Lung (tissue), 11 donors: ENCODE measurements at regions not wholly inside any gene's neighbourhood (a gene's known extent, or its start where the extent isn't known, plus 50 kb on each side); places are given as distances from the start of the nearest gene placed in this dataset.

Source experiments
- ATAC-seq: fragments of 200-7000 bp; cut with Tn5 transposase; one replicate; pipeline ENCODE4 v1.9.1; 2020; ENCODE audit warnings: moderate number of reproducible peaks; ENCODE audit not compliant: insufficient read depth, low FRiP score
- DNase-seq, 3 donors: peaks; one replicate each; pipeline ENCODE4 v3.0.0-alpha.2; 2013 to 2017
- H3K27ac ChIP-seq, 2 donors: one replicate each; pipeline ENCODE4 v1.5.1; 2013; ENCODE audit warnings: mild to moderate bottlenecking in 2 of 2, moderate library complexity in 2 of 2, control low read depth in 1 of 2, inconsistent platforms in 1 of 2, low read depth in 1 of 2, low read length in 1 of 2
- H3K27me3 ChIP-seq, 3 donors: one replicate each; pipeline ENCODE4 v1.5.1; 2013; ENCODE audit warnings: low read length in 2 of 3; ENCODE audit not compliant: control insufficient read depth in 3 of 3, insufficient read depth in 3 of 3
- H3K36me3 ChIP-seq, 4 donors: one replicate each; pipeline ENCODE4 v1.5.1; 2013; ENCODE audit warnings: low read length in 4 of 4, mild to moderate bottlenecking in 1 of 4, moderate library complexity in 1 of 4; ENCODE audit not compliant: control insufficient read depth in 4 of 4, insufficient read depth in 4 of 4
- H3K4me1 ChIP-seq, 5 donors: one replicate each; pipeline ENCODE4 v1.5.1; 2013; ENCODE audit warnings: low read length in 5 of 5, mild to moderate bottlenecking in 2 of 5, moderate library complexity in 1 of 5; ENCODE audit not compliant: control insufficient read depth in 5 of 5, insufficient read depth in 5 of 5
- H3K4me3 ChIP-seq: one replicate; pipeline ENCODE4 v1.5.1; 2013; ENCODE audit warnings: mild to moderate bottlenecking, control low read depth, moderate library complexity
- H3K9ac ChIP-seq, 2 donors: one replicate each; pipeline ENCODE4 v1.5.1; 2013; ENCODE audit warnings: low read length in 2 of 2, control low read depth in 1 of 2; ENCODE audit not compliant: insufficient read depth in 1 of 2
- H3K9me3 ChIP-seq, 4 donors: one replicate each; pipeline ENCODE4 v1.5.1; 2013; ENCODE audit warnings: low read length in 3 of 4, mild to moderate bottlenecking in 1 of 4, moderate library complexity in 1 of 4; ENCODE audit not compliant: control insufficient read depth in 4 of 4, insufficient read depth in 3 of 4
- WGBS, 2 donors: extraction: QIAGEN DNeasy Blood & Tissue Kit; methylation state at CpG; one replicate each; pipeline ENCODE4 v1.1.7; 2013; 5-methylcytosine and 5-hydroxymethylcytosine counted together
- TF ChIP-seq, protein P1 (sequence below): IDR thresholded peaks from 2 replicates; pipeline ENCODE4 v1.5.1; 2012; ENCODE audit warnings: mild to moderate bottlenecking; ENCODE audit errors: control extremely low read depth, extremely low read depth
- donor health status: control.
- donor health status: control.
- donor health status: Bipolar disorder and iron deficiency.
- donor health status: healthy.
- donor health status: DM: yes; HTN: yes; CAD: no.

- ATAC-seq (no peak), DNase-seq (no peak)
- Histone ChIP-seq H3K4me3 (no peak overlapping the region), H3K27ac (no peak overlapping the region), H3K27me3 (no peaks in the 10 kb centered on the region), H3K9me3 (no peaks in the 10 kb centered on the region), H3K9ac (no peak overlapping the region), H3K4me1 (no peaks in the 10 kb centered on the region), H3K36me3 (no peaks in the 10 kb centered on the region)
- TF ChIP-seq, protein P1, sequence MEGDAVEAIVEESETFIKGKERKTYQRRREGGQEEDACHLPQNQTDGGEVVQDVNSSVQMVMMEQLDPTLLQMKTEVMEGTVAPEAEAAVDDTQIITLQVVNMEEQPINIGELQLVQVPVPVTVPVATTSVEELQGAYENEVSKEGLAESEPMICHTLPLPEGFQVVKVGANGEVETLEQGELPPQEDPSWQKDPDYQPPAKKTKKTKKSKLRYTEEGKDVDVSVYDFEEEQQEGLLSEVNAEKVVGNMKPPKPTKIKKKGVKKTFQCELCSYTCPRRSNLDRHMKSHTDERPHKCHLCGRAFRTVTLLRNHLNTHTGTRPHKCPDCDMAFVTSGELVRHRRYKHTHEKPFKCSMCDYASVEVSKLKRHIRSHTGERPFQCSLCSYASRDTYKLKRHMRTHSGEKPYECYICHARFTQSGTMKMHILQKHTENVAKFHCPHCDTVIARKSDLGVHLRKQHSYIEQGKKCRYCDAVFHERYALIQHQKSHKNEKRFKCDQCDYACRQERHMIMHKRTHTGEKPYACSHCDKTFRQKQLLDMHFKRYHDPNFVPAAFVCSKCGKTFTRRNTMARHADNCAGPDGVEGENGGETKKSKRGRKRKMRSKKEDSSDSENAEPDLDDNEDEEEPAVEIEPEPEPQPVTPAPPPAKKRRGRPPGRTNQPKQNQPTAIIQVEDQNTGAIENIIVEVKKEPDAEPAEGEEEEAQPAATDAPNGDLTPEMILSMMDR: no peak
- WGBS, 2 donors: 81 to 85% methylated on average over 2 of the region's 2 CpGs
Measured at GRCh38 chr14:78016532-78016931, 153.6 kb upstream of the NRXN3 start.

- ATAC-seq (no peak), DNase-seq (no peak)
- Histone ChIP-seq H3K4me1 (no peaks in the 10 kb centered on the region), H3K4me3 (no peak overlapping the region), H3K9me3 (no peaks in the 10 kb centered on the region), H3K27me3 (no peaks in the 10 kb centered on the region), H3K9ac (no peak overlapping the region), H3K36me3 (no peaks in the 10 kb centered on the region), H3K27ac (no peak overlapping the region)
- TF ChIP-seq, protein P1: no peak
- 42 to 66% methylated on average over 2 of the region's 2 CpGs for WGBS, 2 donors
Measured at GRCh38 chr14:78018283-78018682, 151.9 kb upstream of the NRXN3 start.

- TF ChIP-seq, protein P1: peak; percentile 33
- H3K9me3 ChIP-seq: no peaks in the 10 kb centered on the region
- no peak overlapping the region for H3K9ac ChIP-seq
- H3K4me3 ChIP-seq: no peak overlapping the region
- no peaks in the 10 kb centered on the region for H3K36me3 ChIP-seq
- no peaks in the 10 kb centered on the region for H3K4me1 ChIP-seq
- DNase-seq (peak; percentile 25 to 39 (median 38)), ATAC-seq (peak; percentile 19)
- H3K27me3 ChIP-seq: no peaks in the 10 kb centered on the region
- no peak overlapping the region for H3K27ac ChIP-seq
- 42 to 47% methylated on average over 5 of the region's 5 CpGs for WGBS, 2 donors
Measured at GRCh38 chr14:78022059-78022458, 148.1 kb upstream of the NRXN3 start.

DNA sequence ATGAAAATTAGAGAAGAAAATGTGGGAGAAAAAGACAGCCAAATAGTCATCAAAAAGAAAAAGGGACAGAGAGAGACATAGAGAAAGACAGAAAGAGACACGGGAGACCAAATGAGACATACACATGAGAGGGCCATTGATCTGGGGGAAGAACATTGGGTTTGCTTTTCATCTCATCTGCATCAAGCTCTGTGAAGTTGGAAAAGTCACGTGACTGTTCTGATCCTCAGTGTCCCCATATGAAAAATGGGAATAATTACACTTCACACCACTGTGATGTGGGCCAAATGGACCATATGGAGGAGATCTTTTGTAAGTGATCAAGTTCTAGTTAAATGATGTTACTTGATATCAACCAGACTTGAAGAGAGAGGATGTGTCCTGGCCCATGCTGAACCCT lies 147.1 kb upstream of the NRXN3 start:
- 86 to 94% methylated on average over 2 of the region's 2 CpGs for WGBS, 2 donors
- ATAC-seq: no peak
- TF ChIP-seq, protein P1: no peak

More for the DNA sequence above, 147.1 kb upstream of the NRXN3 start:
- Histone ChIP-seq H3K9me3 (no peaks in the 10 kb centered on the region), H3K4me1 (no peaks in the 10 kb centered on the region), H3K27ac (no peak overlapping the region), H3K9ac (no peak overlapping the region), H3K36me3 (no peaks in the 10 kb centered on the region), H3K4me3 (no peak overlapping the region), H3K27me3 (peaks cover 0 to 3% (median 0%) of the 10 kb centered on the region in 3 donors)
- no peak for DNase-seq
